ENCODE measurements at regions not wholly inside any gene's neighbourhood (a gene's known extent, or its start where the extent isn't known, plus 50 kb on each side); places are given as distances from the start of the nearest gene placed in this dataset.

DNA sequence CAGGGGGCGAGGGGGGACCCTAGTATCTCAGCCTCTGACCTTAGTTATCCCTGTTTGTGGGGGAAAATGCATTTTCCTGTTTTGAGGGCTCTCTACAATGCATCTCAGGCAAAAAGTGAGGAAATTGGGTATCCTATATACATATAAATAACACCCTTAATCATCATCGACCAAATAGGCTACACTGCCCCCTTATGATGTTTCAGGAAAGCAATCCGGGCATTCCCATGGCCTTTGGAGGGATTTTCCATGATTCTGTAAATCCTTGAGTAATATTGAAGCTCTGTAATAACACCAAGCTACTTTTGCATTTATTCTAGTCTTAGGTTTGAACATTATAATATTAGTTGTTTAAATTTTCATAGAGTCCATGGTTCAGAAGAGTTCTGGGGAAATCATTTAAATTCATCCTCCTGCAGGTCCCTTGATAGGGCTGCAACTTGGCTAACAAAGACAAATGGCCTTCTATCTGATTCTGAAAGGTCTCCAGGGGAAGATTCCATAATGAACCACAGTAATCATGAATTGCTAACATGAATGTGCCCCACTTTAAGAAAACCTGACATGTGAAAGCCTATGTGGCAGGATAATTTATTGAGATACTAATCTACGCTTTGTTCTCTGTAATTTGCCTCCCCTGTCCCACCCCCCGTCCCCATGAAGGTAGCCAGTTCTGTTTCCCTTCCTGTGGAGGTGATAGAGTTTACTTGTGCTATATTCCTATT lies 91.5 kb upstream of the SCOC start:
- no peak for DNase-seq (ENCODE audit: low read depth)
- TF ChIP-seq, protein P1, sequence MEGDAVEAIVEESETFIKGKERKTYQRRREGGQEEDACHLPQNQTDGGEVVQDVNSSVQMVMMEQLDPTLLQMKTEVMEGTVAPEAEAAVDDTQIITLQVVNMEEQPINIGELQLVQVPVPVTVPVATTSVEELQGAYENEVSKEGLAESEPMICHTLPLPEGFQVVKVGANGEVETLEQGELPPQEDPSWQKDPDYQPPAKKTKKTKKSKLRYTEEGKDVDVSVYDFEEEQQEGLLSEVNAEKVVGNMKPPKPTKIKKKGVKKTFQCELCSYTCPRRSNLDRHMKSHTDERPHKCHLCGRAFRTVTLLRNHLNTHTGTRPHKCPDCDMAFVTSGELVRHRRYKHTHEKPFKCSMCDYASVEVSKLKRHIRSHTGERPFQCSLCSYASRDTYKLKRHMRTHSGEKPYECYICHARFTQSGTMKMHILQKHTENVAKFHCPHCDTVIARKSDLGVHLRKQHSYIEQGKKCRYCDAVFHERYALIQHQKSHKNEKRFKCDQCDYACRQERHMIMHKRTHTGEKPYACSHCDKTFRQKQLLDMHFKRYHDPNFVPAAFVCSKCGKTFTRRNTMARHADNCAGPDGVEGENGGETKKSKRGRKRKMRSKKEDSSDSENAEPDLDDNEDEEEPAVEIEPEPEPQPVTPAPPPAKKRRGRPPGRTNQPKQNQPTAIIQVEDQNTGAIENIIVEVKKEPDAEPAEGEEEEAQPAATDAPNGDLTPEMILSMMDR (IDR thresholded peaks at IDR 0.05; ENCODE audit: low read depth, low read length, missing control alignments): no peak
- no peak overlapping the region for H3K4me3 ChIP-seq (ENCODE audit: low read depth, low read length)

DNA sequence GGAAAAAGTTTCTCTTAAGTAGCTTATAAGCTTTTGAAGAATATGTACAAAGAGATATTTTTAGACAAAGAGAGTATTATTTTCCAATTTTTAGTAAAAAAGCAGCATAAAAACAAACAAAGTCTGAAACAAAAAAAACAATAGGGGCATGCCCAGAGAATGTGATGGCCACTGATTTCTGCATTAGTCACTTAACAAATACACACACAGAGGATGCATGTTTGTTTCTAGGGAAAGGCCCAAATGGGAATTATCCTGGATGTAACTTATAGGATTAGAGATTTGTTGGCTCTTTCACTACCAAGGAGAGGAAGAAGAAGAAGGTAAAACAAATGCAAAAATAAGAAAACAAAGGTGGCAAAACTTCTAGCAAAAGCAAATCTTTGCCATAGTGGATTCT lies 95.9 kb upstream of the SCOC start:
- H3K4me3 ChIP-seq (ENCODE audit: low read depth, low read length): no peak overlapping the region
- TF ChIP-seq, protein P1 (IDR thresholded peaks at IDR 0.05; ENCODE audit: low read depth, low read length, missing control alignments): no peak
- no peak for DNase-seq (ENCODE audit: low read depth)

DNA sequence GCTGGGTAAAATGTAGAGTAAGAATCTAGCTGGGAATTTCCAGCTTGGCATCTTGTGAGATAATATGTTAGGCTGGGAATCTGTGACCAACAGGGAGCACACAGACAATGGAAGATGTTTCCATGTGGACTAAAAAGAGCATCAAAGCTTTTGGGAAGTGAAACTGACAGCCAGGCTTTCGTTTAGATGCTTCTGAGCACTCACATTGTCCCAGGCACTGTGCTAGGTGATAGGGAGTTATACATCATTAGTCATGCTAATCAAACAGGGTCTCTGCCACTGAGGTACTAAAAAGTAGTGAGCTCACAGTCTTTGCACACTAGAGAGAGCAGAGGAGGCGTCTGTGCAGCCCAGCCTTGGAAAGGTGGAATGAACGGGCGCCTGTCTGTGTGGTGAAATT lies 101.9 kb upstream of the SCOC start:
- no peak for DNase-seq (ENCODE audit: low read depth)
- TF ChIP-seq, protein P1 (IDR thresholded peaks at IDR 0.05; ENCODE audit: low read depth, low read length, missing control alignments): no peak
- H3K4me3 ChIP-seq (ENCODE audit: low read depth, low read length): no peak overlapping the region

DNA sequence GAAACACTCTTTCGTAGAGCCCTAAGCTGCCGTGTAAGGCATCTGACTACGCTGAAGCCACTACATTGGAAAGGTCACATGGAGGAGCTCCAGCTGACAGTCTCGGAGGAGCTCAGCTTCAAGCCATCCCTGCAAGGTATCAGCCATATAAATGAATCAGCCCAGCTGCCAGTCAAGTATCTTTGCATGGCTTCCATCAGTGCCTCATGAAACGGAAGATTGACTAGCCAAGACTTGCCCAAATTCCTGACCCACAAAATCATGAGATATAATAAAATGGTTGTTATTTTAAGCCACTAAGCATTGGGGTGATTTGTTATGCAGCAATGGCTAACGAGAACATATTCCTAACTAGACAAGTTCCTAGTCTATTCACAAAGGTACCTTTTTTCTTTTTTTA lies 104.1 kb upstream of the SCOC start:
- H3K4me3 ChIP-seq (ENCODE audit: low read depth, low read length): no peak overlapping the region
- no peak for DNase-seq (ENCODE audit: low read depth)
- TF ChIP-seq, protein P1 (IDR thresholded peaks at IDR 0.05; ENCODE audit: low read depth, low read length, missing control alignments): no peak

DNA sequence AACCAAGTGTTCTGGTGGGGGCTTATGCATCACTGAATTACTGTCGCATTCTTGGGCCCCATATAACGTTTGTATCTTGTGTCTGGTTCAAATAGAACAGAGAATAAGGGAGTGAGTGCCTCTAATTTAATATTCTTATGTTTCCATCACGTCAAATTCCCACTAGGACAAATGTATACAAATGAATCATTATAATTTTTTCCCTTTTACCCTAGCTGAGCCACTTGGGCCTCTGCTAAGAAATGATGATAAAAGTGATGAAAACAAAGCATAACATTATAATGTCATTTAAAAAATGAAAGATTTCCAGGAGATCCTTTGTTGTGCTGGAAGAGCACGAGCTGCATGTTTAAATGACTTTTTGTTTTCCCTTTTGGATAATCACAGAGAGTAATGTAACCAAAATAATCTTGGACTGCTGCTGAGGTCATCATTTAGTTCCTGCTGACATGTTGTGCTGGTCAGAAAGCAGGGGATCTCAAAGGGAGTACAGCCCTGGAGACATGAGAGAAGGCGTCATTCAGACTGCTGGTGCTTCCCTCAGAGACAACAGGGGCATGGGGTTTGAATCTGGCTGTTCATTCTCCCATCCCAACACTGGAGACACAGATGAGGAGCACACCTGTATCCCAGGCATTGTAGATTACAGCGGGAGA lies 105.1 kb upstream of the SCOC start:
- no peak overlapping the region for H3K4me3 ChIP-seq (ENCODE audit: low read depth, low read length)
- DNase-seq (ENCODE audit: low read depth): no peak
- TF ChIP-seq, protein P1 (IDR thresholded peaks at IDR 0.05; ENCODE audit: low read depth, low read length, missing control alignments): no peak

DNA sequence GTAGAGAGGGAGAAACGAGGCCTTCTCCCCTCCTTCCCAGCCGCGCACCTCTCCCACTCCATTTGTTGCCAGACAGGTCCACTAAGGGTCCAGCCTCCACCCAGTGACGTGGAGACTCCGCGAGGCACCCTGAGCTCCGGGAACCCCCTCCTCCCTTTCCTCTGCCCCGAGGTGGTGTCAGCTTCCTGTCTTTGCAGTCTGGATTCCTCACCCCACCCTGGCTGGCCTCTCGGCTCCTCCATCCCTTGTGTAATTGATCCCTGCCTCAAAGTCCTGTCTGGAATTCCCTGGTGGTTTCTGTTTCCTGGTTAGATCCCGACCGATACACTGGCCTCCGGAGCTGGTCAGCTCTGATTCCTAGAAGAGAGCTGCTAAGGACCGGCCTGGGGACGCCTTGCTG lies 105.9 kb upstream of the SCOC start:
- DNase-seq (ENCODE audit: low read depth): no peak
- TF ChIP-seq, protein P1 (IDR thresholded peaks at IDR 0.05; ENCODE audit: low read depth, low read length, missing control alignments): no peak
- no peak overlapping the region for H3K4me3 ChIP-seq (ENCODE audit: low read depth, low read length)

Data from GM12864 (cell line).